Colon (tissue), 2 donors: ENCODE measurements at regions not wholly inside any gene's neighbourhood (a gene's known extent, or its start where the extent isn't known, plus 50 kb on each side); places are given as distances from the start of the nearest gene placed in this dataset.

Experiments used
- FAIRE-seq: peaks from 2 replicates; lab custom pipeline; 2012; peaks lifted over from hg19 to GRCh38; lab: Jason Lieb, UNC
- donor health status: control.
- donor health status: control.

- FAIRE-seq = no peak
Observed at GRCh38 chr6:147621263-147621662, 112.8 kb downstream of the SAMD5 start.

- no peak for FAIRE-seq
Observed at GRCh38 chr6:147621961-147622360, 113.5 kb downstream of the SAMD5 start.

GRCh38 chr6:147624946-147625515 lies 116.5 kb downstream of the SAMD5 start:
- FAIRE-seq = no peak

- FAIRE-seq = no peak
Observed at GRCh38 chr6:147625946-147626345, 117.5 kb downstream of the SAMD5 start.

GRCh38 chr6:147627411-147627810 lies 118.9 kb downstream of the SAMD5 start:
- FAIRE-seq = no peak

GRCh38 chr6:147633191-147633590 lies 124.7 kb downstream of the SAMD5 start:
- no peak for FAIRE-seq

GRCh38 chr6:147637620-147638195 lies 129.2 kb downstream of the SAMD5 start:
- FAIRE-seq = no peak

GRCh38 chr6:147639279-147639678 lies 130.8 kb downstream of the SAMD5 start:
- FAIRE-seq = no peak

- FAIRE-seq = no peak
Observed at GRCh38 chr6:147640606-147641005, 132.1 kb downstream of the SAMD5 start.

GRCh38 chr6:147641511-147641910 lies 133.0 kb downstream of the SAMD5 start:
- FAIRE-seq = no peak

- no peak for FAIRE-seq
Observed at GRCh38 chr6:147642458-147642857, 134.0 kb downstream of the SAMD5 start.

- no peak for FAIRE-seq
Observed at GRCh38 chr6:147643341-147644200, 135.1 kb downstream of the SAMD5 start.

GRCh38 chr6:147648916-147649315 lies 140.4 kb downstream of the SAMD5 start:
- FAIRE-seq = no peak

GRCh38 chr6:147651249-147652063 lies 143.0 kb downstream of the SAMD5 start:
- no peak for FAIRE-seq

GRCh38 chr6:147653631-147654030 lies 145.1 kb downstream of the SAMD5 start:
- no peak for FAIRE-seq

- no peak for FAIRE-seq
Observed at GRCh38 chr6:147654103-147654845, 145.8 kb downstream of the SAMD5 start.

- no peak for FAIRE-seq
Observed at GRCh38 chr6:147660334-147661311, 152.1 kb downstream of the SAMD5 start.

- FAIRE-seq = no peak
Observed at GRCh38 chr6:147662646-147663045, 154.2 kb downstream of the SAMD5 start.

GRCh38 chr6:147664092-147664491 lies 155.6 kb downstream of the SAMD5 start:
- FAIRE-seq = no peak

GRCh38 chr6:147666255-147666654 lies 157.8 kb downstream of the SAMD5 start:
- FAIRE-seq = no peak

GRCh38 chr6:147667082-147667481 lies 158.6 kb downstream of the SAMD5 start:
- no peak for FAIRE-seq
